Bronchial epithelial cell (primary cell): ENCODE measurements at regions not wholly inside any gene's neighbourhood (a gene's known extent, or its start where the extent isn't known, plus 50 kb on each side); places are given as distances from the start of the nearest gene placed in this dataset.

Source experiments
- DNase-seq: peaks from one replicate; pipeline ENCODE4 v3.0.0-alpha.2; 2010; ENCODE audit warnings: low read depth
- FAIRE-seq: peaks from 2 replicates; lab custom pipeline; 2011; peaks lifted over from hg19 to GRCh38; lab: Jason Lieb, UNC
- H3K27me3 ChIP-seq: 2 replicates; pipeline ENCODE4 v1.5.1; 2011; ENCODE audit warnings: low read length; ENCODE audit not compliant: control insufficient read depth, insufficient read depth
- H3K36me3 ChIP-seq: 2 replicates; pipeline ENCODE4 v1.5.1; 2011; ENCODE audit warnings: low read length; ENCODE audit not compliant: control insufficient read depth, insufficient read depth
- H3K4me3 ChIP-seq: 2 replicates; pipeline ENCODE4 v1.5.1; 2011; ENCODE audit warnings: mild to moderate bottlenecking, low read depth, low read length, control low read depth
- TF ChIP-seq, protein P1 (sequence below): IDR thresholded peaks from 2 replicates; pipeline ENCODE4 v1.5.1; 2011; ENCODE audit warnings: mild to moderate bottlenecking, moderate library complexity, low read length, control low read depth, inconsistent platforms; ENCODE audit not compliant: insufficient read depth, severe bottlenecking

DNA sequence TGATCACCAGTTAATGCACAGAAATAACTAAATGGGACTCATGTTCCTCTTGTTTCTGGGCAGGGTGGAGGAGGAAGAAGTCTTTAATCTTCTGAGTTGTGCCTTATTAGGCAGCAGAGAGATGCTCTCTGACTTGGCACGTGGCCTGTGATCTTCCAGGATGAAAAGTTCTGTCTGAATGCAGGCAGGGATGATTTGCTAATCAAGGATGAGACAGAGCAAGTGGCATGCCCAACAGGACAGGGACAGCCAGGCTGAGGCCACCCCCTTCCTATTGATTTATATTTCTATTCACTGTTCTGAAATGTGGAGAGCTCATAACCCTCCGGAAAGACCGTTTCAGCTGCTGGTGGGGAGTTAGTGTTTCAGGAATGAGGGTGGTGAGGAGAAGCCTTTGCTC, 477.8 kb upstream of the CAMK1G start:
- H3K36me3 ChIP-seq: no peaks in the 10 kb centered on the region
- TF ChIP-seq, protein P1, sequence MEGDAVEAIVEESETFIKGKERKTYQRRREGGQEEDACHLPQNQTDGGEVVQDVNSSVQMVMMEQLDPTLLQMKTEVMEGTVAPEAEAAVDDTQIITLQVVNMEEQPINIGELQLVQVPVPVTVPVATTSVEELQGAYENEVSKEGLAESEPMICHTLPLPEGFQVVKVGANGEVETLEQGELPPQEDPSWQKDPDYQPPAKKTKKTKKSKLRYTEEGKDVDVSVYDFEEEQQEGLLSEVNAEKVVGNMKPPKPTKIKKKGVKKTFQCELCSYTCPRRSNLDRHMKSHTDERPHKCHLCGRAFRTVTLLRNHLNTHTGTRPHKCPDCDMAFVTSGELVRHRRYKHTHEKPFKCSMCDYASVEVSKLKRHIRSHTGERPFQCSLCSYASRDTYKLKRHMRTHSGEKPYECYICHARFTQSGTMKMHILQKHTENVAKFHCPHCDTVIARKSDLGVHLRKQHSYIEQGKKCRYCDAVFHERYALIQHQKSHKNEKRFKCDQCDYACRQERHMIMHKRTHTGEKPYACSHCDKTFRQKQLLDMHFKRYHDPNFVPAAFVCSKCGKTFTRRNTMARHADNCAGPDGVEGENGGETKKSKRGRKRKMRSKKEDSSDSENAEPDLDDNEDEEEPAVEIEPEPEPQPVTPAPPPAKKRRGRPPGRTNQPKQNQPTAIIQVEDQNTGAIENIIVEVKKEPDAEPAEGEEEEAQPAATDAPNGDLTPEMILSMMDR: no peak
- no peak overlapping the region for H3K4me3 ChIP-seq
- FAIRE-seq (no peak), DNase-seq (no peak)
- peaks cover 4% of the 10 kb centered on the region for H3K27me3 ChIP-seq

DNA sequence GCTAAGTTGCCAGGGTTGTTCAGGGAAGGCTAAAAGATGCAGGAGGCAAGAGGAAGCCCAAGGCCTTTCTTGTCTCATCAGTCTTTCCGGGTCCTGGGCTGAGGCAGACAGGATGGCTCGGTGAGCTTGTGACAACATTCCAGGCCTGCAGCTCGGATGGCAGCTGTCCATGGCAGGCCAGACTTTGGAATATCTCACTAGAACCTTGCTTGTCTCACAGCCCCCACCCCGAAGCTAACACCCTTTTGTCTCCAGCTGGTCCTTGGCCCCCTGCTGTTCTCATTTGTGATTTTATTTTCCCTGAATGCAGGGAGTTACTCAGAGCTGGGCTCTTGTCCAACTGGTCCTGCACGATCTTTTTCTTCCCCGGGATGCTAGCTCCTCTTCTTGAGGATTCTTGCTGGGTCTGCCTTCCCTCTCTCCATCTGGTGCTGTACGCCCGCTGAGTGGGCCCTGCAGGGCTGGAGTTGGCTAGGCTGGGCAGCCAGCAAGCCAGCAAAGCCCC, 477.2 kb upstream of the CAMK1G start:
- TF ChIP-seq, protein P1: no peak
- H3K27me3 ChIP-seq: peaks cover 4% of the 10 kb centered on the region
- DNase-seq (no peak), FAIRE-seq (no peak)
- H3K36me3 ChIP-seq: no peaks in the 10 kb centered on the region
- no peak overlapping the region for H3K4me3 ChIP-seq

DNA sequence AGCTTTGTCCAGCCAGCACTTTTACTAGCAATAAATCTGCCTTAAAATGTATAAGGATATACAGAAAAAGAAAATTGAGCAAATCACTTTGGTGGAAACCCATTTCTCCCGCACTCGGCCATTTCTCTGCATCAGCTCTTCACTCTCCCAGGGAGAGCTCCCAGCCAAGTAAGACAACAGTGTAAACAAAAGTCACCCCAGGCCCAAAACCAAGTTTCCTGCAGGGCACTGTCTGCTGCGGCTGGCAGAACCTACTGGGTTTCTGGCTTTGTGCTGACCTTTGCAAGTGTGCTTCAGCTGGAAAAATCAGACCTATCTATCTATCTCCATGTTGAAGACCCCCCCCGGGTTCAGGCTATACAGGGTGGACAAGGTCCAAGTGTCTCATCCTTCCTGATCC, 476.7 kb upstream of the CAMK1G start:
- TF ChIP-seq, protein P1: no peak
- FAIRE-seq: no peak
- Histone ChIP-seq H3K27me3 (peaks cover 4% of the 10 kb centered on the region), H3K36me3 (no peaks in the 10 kb centered on the region), H3K4me3 (no peak overlapping the region)
- DNase-seq: no peak

DNA sequence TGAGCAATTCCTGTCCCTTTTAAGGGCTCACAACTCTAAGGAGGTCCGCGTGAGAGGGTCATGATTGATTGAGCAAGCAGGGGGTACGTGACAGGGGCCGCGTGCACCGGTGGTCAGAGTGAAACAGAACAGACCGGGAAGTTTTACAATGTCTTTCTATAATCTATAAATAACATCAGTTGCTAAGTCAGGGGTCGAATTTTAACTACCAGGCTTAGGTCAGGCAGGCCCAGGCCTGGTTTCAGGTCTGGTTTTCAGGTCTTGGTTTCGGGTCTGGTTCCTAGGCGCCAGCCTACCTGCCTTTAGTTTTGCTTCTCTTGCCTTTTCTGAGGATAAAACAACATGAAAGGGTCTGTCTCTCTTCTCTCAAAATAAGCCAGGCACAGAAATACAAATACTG, 476.0 kb upstream of the CAMK1G start:
- Histone ChIP-seq H3K27me3 (peaks cover 4% of the 10 kb centered on the region), H3K36me3 (no peaks in the 10 kb centered on the region), H3K4me3 (no peak overlapping the region)
- FAIRE-seq (no peak), DNase-seq (no peak)
- TF ChIP-seq, protein P1: no peak

DNA sequence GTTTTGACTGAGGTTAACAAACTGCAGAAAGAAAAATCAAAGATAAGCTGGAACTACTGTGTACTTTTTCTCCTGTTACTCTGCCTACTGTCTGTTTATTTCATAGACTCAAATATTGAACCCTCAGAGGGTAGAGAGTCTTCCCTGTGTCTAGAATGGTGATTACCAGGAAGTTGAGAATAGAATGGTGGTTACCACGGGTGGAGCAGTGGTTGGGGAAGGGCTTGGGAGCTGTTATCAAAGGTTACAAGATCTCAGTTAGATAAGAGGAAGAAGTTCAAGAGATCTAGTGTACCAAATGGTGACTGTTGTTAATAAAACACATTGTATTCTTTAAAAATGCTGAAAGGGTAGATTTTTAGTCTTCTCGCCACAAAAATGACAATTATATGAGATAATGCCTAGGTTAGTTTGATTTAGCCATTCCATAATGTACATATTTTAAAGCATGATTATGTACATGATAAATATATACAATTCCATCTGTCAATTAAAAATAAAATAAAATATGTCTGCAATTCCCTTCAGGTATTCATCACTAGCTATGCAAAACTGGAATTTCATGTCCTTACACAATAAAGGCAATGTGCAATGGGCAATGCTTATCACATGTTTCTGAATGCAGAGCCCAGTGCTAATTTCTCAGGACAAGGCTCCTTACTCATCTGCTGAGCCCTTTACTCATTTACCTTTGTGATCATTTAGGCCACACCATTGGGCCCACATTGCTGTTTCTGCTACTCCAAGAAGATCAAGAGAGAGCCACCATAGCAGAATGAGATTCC, 474.3 kb upstream of the CAMK1G start:
- TF ChIP-seq, protein P1: no peak
- Histone ChIP-seq H3K36me3 (no peaks in the 10 kb centered on the region), H3K27me3 (peaks cover 1% of the 10 kb centered on the region), H3K4me3 (no peak overlapping the region)
- FAIRE-seq (no peak), DNase-seq (peak; percentile 23)
